ENCODE measurements at regions not wholly inside any gene's neighbourhood (a gene's known extent, or its start where the extent isn't known, plus 50 kb on each side); places are given as distances from the start of the nearest gene placed in this dataset.

DNA sequence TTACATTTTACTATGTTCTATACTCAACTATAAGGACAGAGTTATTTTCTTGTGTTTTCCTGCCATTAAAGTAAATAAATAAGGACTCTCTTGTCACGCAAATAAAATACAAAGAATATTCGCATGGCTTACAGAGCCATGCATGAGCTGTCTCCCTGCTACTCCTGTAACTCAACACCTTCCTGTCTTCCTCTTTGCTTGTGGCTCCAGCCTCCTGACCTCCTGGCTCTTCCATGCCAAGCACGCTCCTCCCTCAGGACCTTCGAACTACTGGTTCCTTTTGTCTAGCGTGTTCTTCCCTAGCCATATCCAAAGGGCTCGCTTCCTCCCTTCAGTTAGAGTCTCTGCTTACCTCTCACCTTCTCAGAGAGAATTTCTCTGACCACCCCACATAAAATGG, 124.3 kb upstream of the TMC3 start:
- H3K4me1 ChIP-seq (ENCODE audit: insufficient read depth, low read length) = no peaks in the 10 kb centered on the region; the same call in 1 of the 2 replicates
- H4K8ac ChIP-seq (replicated peaks; ENCODE audit: insufficient read length, low read depth, low read length) = no peak overlapping the region
- no peak overlapping the region for H3K14ac ChIP-seq (ENCODE audit: insufficient read depth, low read length)
- no peak overlapping the region for H2BK5ac ChIP-seq (ENCODE audit: insufficient read length, low read length)
- no peak overlapping the region for H2BK120ac ChIP-seq (ENCODE audit: low read depth, low read length, poor library complexity, severe bottlenecking)
- H3K23me2 ChIP-seq (ENCODE audit: insufficient read length, low read depth, low read length, poor library complexity, severe bottlenecking) = no peaks in the 10 kb centered on the region
- no peak overlapping the region for H3K27ac ChIP-seq (ENCODE audit: insufficient read length, low read depth, low read length)
- H2BK20ac ChIP-seq (ENCODE audit: low read depth, low read length, poor library complexity, severe bottlenecking) = no peak overlapping the region
- H3K79me1 ChIP-seq (ENCODE audit: insufficient read depth, low read depth, low read length, poor library complexity, severe bottlenecking) = no peaks in the 10 kb centered on the region
- no peak overlapping the region for H2AK5ac ChIP-seq (ENCODE audit: insufficient read length, low read length)
- H3K56ac ChIP-seq (ENCODE audit: insufficient read length, low read depth, low read length) = no peak overlapping the region
- Mint-ChIP-seq H3K27ac (no peak overlapping the region; a peak in 1 of 7 replicates), H3K36me3 (ENCODE audit: insufficient read depth in 1 of 3, low read depth in 3 of 3) (no peaks in the 10 kb centered on the region; a peak in 1 of 7 replicates), H3K4me1 (peaks cover 5 to 6% of the 10 kb centered on the region in 2 experiments), H3K27me3 (ENCODE audit: low read depth) (no peaks in the 10 kb centered on the region; the same call in 1 of the 2 replicates), H3K4me3 (no peak overlapping the region), H3K9me3 (peaks cover 7 to 8% of the 10 kb centered on the region in 2 experiments)
- no peak overlapping the region for H2AFZ ChIP-seq (ENCODE audit: low read length)
- no CpG with 5 or more reads among the region's 6 CpGs for whole genome bisulfite sequencing (ENCODE audit: extremely low coverage, insufficient read length, low lambda C conversion rate)
- no peak overlapping the region for H3K23ac ChIP-seq (ENCODE audit: insufficient read length, low read depth, low read length)
- H3K79me2 ChIP-seq (ENCODE audit: insufficient read depth, low read length) = no peaks in the 10 kb centered on the region
- TF ChIP-seq, protein P1, sequence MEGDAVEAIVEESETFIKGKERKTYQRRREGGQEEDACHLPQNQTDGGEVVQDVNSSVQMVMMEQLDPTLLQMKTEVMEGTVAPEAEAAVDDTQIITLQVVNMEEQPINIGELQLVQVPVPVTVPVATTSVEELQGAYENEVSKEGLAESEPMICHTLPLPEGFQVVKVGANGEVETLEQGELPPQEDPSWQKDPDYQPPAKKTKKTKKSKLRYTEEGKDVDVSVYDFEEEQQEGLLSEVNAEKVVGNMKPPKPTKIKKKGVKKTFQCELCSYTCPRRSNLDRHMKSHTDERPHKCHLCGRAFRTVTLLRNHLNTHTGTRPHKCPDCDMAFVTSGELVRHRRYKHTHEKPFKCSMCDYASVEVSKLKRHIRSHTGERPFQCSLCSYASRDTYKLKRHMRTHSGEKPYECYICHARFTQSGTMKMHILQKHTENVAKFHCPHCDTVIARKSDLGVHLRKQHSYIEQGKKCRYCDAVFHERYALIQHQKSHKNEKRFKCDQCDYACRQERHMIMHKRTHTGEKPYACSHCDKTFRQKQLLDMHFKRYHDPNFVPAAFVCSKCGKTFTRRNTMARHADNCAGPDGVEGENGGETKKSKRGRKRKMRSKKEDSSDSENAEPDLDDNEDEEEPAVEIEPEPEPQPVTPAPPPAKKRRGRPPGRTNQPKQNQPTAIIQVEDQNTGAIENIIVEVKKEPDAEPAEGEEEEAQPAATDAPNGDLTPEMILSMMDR (conservative IDR thresholded peaks at IDR 0.05) = no peak
- H2BK12ac ChIP-seq (ENCODE audit: insufficient read length, low read depth, low read length) = no peak overlapping the region
- H3K27me3 ChIP-seq (ENCODE audit: insufficient read depth, low read length) = no peaks in the 10 kb centered on the region
- no peak overlapping the region for H2BK15ac ChIP-seq (ENCODE audit: low read depth, low read length)
- H3K9me3 ChIP-seq (ENCODE audit: control insufficient read depth, low read depth, low read length) = no peaks in the 10 kb centered on the region
- H3K4me2 ChIP-seq (ENCODE audit: insufficient read depth, insufficient read length, low read length) = no peak overlapping the region
- H4K5ac ChIP-seq (ENCODE audit: insufficient read length, low read depth, low read length) = no peak overlapping the region
- DNase-seq = no peak
- no peak overlapping the region for H4K91ac ChIP-seq (ENCODE audit: insufficient read length, low read depth, low read length)
- no peaks in the 10 kb centered on the region for H4K20me1 ChIP-seq (ENCODE audit: control insufficient read depth, insufficient read depth, insufficient read length)
- no peak overlapping the region for H3K9ac ChIP-seq (ENCODE audit: extremely low read depth, insufficient read length, low read length)
- no peak overlapping the region for H3K4ac ChIP-seq (ENCODE audit: low read depth, low read length)
- H3T11ph ChIP-seq (ENCODE audit: low read length) = no peak overlapping the region
- no peak overlapping the region for H3K18ac ChIP-seq (ENCODE audit: insufficient read length, low read depth, low read length)

Measured in H9 (cell line).